ENCODE measurements at regions not wholly inside any gene's neighbourhood (a gene's known extent, or its start where the extent isn't known, plus 50 kb on each side); places are given as distances from the start of the nearest gene placed in this dataset.
A peak's percentile ranks its signal among the peaks of the same experiment; 100 is the strongest.
"Not testable (repeated sequence)": the region's sequence is repeated elsewhere in the genome, so short reads cannot be mapped to it uniquely, and the experiment has no call there.

- H3K4me1 Mint-ChIP-seq = peaks cover 23% of the 10 kb centered on the region
- no peaks in the 10 kb centered on the region for H3K9me3 Mint-ChIP-seq
- no peak overlapping the region for H3K27ac Mint-ChIP-seq (ENCODE audit: unreplicated experiment)
- TF ChIP-seq, protein P1, sequence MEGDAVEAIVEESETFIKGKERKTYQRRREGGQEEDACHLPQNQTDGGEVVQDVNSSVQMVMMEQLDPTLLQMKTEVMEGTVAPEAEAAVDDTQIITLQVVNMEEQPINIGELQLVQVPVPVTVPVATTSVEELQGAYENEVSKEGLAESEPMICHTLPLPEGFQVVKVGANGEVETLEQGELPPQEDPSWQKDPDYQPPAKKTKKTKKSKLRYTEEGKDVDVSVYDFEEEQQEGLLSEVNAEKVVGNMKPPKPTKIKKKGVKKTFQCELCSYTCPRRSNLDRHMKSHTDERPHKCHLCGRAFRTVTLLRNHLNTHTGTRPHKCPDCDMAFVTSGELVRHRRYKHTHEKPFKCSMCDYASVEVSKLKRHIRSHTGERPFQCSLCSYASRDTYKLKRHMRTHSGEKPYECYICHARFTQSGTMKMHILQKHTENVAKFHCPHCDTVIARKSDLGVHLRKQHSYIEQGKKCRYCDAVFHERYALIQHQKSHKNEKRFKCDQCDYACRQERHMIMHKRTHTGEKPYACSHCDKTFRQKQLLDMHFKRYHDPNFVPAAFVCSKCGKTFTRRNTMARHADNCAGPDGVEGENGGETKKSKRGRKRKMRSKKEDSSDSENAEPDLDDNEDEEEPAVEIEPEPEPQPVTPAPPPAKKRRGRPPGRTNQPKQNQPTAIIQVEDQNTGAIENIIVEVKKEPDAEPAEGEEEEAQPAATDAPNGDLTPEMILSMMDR (conservative IDR thresholded peaks at IDR 0.05) = no peak
- no peaks in the 10 kb centered on the region for H3K36me3 Mint-ChIP-seq (ENCODE audit: low read depth)
- DNase-seq (ENCODE audit: low read depth, low spot score) = no peak
- no peaks in the 10 kb centered on the region for H3K27me3 Mint-ChIP-seq (ENCODE audit: low read depth)
- H3K4me3 Mint-ChIP-seq = no peak overlapping the region
Observed at GRCh38 chr12:96120359-96121100, 73.6 kb upstream of the ELK3 start.

GRCh38 chr12:96121271-96121711 lies 72.9 kb upstream of the ELK3 start:
- TF ChIP-seq, protein P1 (conservative IDR thresholded peaks at IDR 0.05) = no peak
- H3K27ac Mint-ChIP-seq (ENCODE audit: unreplicated experiment) = no peak overlapping the region
- H3K27me3 Mint-ChIP-seq (ENCODE audit: low read depth) = no peaks in the 10 kb centered on the region
- H3K9me3 Mint-ChIP-seq = no peaks in the 10 kb centered on the region
- no peak for DNase-seq (ENCODE audit: low read depth, low spot score)
- no peak overlapping the region for H3K4me3 Mint-ChIP-seq
- H3K4me1 Mint-ChIP-seq = peaks cover 23% of the 10 kb centered on the region
- no peaks in the 10 kb centered on the region for H3K36me3 Mint-ChIP-seq (ENCODE audit: low read depth)

- not testable (repeated sequence) for H3K27me3 Mint-ChIP-seq (ENCODE audit: low read depth); H3K4me3 Mint-ChIP-seq; H3K9me3 Mint-ChIP-seq; H3K36me3 Mint-ChIP-seq (ENCODE audit: low read depth); H3K4me1 Mint-ChIP-seq; DNase-seq (ENCODE audit: low read depth, low spot score); H3K27ac Mint-ChIP-seq (ENCODE audit: unreplicated experiment)
Observed at GRCh38 chr12:96128292-96128691, 65.9 kb upstream of the ELK3 start.

- no peak overlapping the region for H3K4me3 Mint-ChIP-seq
- no peaks in the 10 kb centered on the region for H3K4me1 Mint-ChIP-seq
- TF ChIP-seq, protein P1 (conservative IDR thresholded peaks at IDR 0.05) = no peak
- no peaks in the 10 kb centered on the region for H3K9me3 Mint-ChIP-seq
- H3K27me3 Mint-ChIP-seq (ENCODE audit: low read depth) = peaks cover 3% of the 10 kb centered on the region
- no peaks in the 10 kb centered on the region for H3K36me3 Mint-ChIP-seq (ENCODE audit: low read depth)
- no peak for DNase-seq (ENCODE audit: low read depth, low spot score)
- no peak overlapping the region for H3K27ac Mint-ChIP-seq (ENCODE audit: unreplicated experiment)
Observed at GRCh38 chr12:96130396-96131059, 63.6 kb upstream of the ELK3 start.

DNA sequence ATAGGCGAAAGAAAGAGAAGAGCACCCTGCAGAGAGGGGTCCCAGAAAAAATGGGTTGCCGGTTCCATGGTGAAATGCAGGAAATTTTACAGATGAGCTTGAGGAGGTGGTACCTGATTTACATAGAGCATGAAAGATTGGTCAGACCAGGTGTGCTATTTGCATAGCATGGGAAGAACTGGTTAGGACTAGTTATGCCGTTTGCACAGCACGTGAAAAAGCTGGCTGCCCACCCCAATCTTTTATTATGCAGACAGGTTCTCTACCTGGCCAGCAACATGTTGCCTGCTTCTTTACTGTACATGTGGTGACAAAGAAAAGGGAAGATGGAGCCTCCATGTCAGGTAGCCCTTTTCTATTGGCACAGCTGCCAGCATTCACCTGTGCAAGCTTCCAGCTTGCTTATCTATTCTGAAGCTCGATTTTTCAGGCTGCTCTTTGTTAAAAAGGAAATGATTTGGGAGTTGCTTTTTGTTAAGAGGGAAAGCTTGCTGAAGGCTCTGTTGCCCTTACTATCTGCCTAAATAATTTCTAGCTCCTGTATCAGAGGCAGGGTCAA lies 62.9 kb upstream of the ELK3 start:
- DNase-seq (ENCODE audit: low read depth, low spot score) = no peak
- Mint-ChIP-seq H3K9me3 (no peaks in the 10 kb centered on the region), H3K36me3 (ENCODE audit: low read depth) (no peaks in the 10 kb centered on the region), H3K4me3 (no peak overlapping the region), H3K27ac (ENCODE audit: unreplicated experiment) (no peak overlapping the region), H3K27me3 (ENCODE audit: low read depth) (peaks cover 3% of the 10 kb centered on the region), H3K4me1 (peaks cover 1% of the 10 kb centered on the region)
- TF ChIP-seq, protein P1 (conservative IDR thresholded peaks at IDR 0.05) = no peak

GRCh38 chr12:96132819-96133218 lies 61.4 kb upstream of the ELK3 start:
- DNase-seq (ENCODE audit: low read depth, low spot score) = no peak
- no peaks in the 10 kb centered on the region for H3K36me3 Mint-ChIP-seq (ENCODE audit: low read depth)
- H3K4me1 Mint-ChIP-seq = peaks cover 7% of the 10 kb centered on the region
- TF ChIP-seq, protein P1 (conservative IDR thresholded peaks at IDR 0.05) = peak; percentile 23
- no peaks in the 10 kb centered on the region for H3K9me3 Mint-ChIP-seq
- H3K27me3 Mint-ChIP-seq (ENCODE audit: low read depth) = peaks cover 3% of the 10 kb centered on the region
- H3K27ac Mint-ChIP-seq (ENCODE audit: unreplicated experiment) = no peak overlapping the region
- H3K4me3 Mint-ChIP-seq = no peak overlapping the region

Measured in neural crest cell (in vitro differentiated cells).